ENCODE measurements at regions not wholly inside any gene's neighbourhood (a gene's known extent, or its start where the extent isn't known, plus 50 kb on each side); places are given as distances from the start of the nearest gene placed in this dataset.

GRCh38 chr6:145080651-145081050 lies 654.7 kb downstream of the EPM2A start:
- TF ChIP-seq CTCF (IDR thresholded peaks at IDR 0.05) (no peak), EZH2 (IDR thresholded peaks at IDR 0.05; ENCODE audit: borderline replicate concordance, insufficient read depth, low read depth, low read length, poor library complexity, severe bottlenecking) (no peak)
